ENCODE measurements at regions not wholly inside any gene's neighbourhood (a gene's known extent, or its start where the extent isn't known, plus 50 kb on each side); places are given as distances from the start of the nearest gene placed in this dataset.

- Histone ChIP-seq H3K36me3 (no peaks in the 10 kb centered on the region), H3K9me3 (no peaks in the 10 kb centered on the region), H3K4me3 (no peak overlapping the region), H3K27me3 (no peaks in the 10 kb centered on the region), H3K4me1 (peaks cover 0 to 3% (median 0%) of the 10 kb centered on the region in 4 donors), H3K27ac (no peak overlapping the region)
- TF ChIP-seq CTCF (IDR thresholded peaks at IDR 0.05), result no peak
- intact Hi-C loops (cut with DNase I; ENCODE audit: low total_unique reads), result no loop called here
- no peak for DNase-seq
These were observed 397.4 kb upstream of the OR4E1 start for GRCh38 chr14:22071006-22071405.

- H3K27me3 ChIP-seq, result no peaks in the 10 kb centered on the region
- no peak for DNase-seq
- H3K9me3 ChIP-seq, result no peaks in the 10 kb centered on the region
- intact Hi-C loops (cut with DNase I; ENCODE audit: low total_unique reads), result no loop called here
- no peak for TF ChIP-seq CTCF (IDR thresholded peaks at IDR 0.05)
- H3K27ac ChIP-seq, result no peak overlapping the region
- H3K36me3 ChIP-seq, result no peaks in the 10 kb centered on the region
- H3K4me1 ChIP-seq, result peaks cover 0 to 3% (median 0%) of the 10 kb centered on the region in 4 donors
- H3K4me3 ChIP-seq, result no peak overlapping the region
These were observed 396.7 kb upstream of the OR4E1 start for GRCh38 chr14:22070119-22070982.

GRCh38 chr14:22065347-22065746 is 391.7 kb upstream of the OR4E1 start:
- DNase-seq, result no peak
- Histone ChIP-seq H3K27ac (no peak overlapping the region), H3K27me3 (no peaks in the 10 kb centered on the region), H3K4me3 (no peak overlapping the region), H3K4me1 (peaks cover 0 to 1% (median 0%) of the 10 kb centered on the region in 4 donors), H3K9me3 (no peaks in the 10 kb centered on the region), H3K36me3 (no peaks in the 10 kb centered on the region)
- intact Hi-C loops (cut with DNase I; ENCODE audit: low total_unique reads), result no loop called here
- no peak for TF ChIP-seq CTCF (IDR thresholded peaks at IDR 0.05)

GRCh38 chr14:22059201-22059600 is 385.6 kb upstream of the OR4E1 start:
- intact Hi-C loops (cut with DNase I; ENCODE audit: low total_unique reads), result no loop called here
- Histone ChIP-seq H3K4me1 (no peaks in the 10 kb centered on the region), H3K9me3 (peaks cover 0 to 5% (median 0%) of the 10 kb centered on the region in 3 donors), H3K27ac (no peak overlapping the region), H3K36me3 (no peaks in the 10 kb centered on the region), H3K4me3 (no peak overlapping the region), H3K27me3 (no peaks in the 10 kb centered on the region)
- DNase-seq, result no peak
- TF ChIP-seq CTCF (IDR thresholded peaks at IDR 0.05), result no peak

GRCh38 chr14:22052795-22053194 is 379.2 kb upstream of the OR4E1 start:
- Histone ChIP-seq H3K27me3 (no peaks in the 10 kb centered on the region), H3K27ac (no peak overlapping the region), H3K36me3 (no peaks in the 10 kb centered on the region), H3K9me3 (no peaks in the 10 kb centered on the region), H3K4me1 (no peaks in the 10 kb centered on the region), H3K4me3 (no peak overlapping the region)
- no peak for TF ChIP-seq CTCF (IDR thresholded peaks at IDR 0.05)
- intact Hi-C loops (cut with DNase I; ENCODE audit: low total_unique reads), result no loop called here
- no peak for DNase-seq
